ENCODE measurements at regions not wholly inside any gene's neighbourhood (a gene's known extent, or its start where the extent isn't known, plus 50 kb on each side); places are given as distances from the start of the nearest gene placed in this dataset.

DNA sequence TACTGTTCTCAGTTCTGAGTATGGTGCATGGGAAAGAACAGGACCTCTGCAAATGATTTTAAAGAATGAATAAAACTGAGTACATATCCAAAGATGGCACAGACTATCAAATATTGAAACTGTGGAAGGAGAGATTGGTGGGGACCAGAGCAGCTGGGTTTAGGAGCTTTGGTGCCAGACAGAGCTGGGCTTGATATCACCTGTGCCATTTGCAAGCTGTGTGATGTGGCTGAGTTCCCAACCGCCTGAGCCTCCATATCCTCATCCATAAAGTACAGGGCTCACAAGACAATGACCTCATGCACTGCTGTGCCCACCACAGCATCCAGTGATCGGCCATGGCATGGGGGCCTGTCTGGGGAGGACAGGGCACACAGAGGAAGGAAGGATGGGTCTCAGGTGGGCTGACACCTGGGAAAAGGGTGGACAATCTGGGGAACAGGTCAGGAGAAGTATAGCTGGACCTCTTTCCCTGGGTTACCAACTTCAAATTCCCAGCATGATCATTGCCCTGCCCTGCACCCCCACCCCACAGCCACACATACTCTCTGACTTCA lies 83.9 kb upstream of the RAB6C start:
- Histone ChIP-seq H3K4me3 (no peak overlapping the region), H3K9me3 (no peaks in the 10 kb centered on the region), H3K36me3 (no peaks in the 10 kb centered on the region), H3K4me1 (no peaks in the 10 kb centered on the region), H3K27ac (no peak overlapping the region), H3K27me3 (no peaks in the 10 kb centered on the region)
- ATAC-seq (peak in 1 of 4 donors; percentile 11), DNase-seq (no peak)
- TF ChIP-seq, protein P1, sequence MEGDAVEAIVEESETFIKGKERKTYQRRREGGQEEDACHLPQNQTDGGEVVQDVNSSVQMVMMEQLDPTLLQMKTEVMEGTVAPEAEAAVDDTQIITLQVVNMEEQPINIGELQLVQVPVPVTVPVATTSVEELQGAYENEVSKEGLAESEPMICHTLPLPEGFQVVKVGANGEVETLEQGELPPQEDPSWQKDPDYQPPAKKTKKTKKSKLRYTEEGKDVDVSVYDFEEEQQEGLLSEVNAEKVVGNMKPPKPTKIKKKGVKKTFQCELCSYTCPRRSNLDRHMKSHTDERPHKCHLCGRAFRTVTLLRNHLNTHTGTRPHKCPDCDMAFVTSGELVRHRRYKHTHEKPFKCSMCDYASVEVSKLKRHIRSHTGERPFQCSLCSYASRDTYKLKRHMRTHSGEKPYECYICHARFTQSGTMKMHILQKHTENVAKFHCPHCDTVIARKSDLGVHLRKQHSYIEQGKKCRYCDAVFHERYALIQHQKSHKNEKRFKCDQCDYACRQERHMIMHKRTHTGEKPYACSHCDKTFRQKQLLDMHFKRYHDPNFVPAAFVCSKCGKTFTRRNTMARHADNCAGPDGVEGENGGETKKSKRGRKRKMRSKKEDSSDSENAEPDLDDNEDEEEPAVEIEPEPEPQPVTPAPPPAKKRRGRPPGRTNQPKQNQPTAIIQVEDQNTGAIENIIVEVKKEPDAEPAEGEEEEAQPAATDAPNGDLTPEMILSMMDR (IDR thresholded peaks at IDR 0.05): no peak
- WGBS (ENCODE audit: insufficient coverage, low coverage, low lambda C conversion rate, missing lambda C conversion rate): no CpG with 5 or more reads among the region's 2 CpGs
- intact Hi-C loops (cut with DNase I): no loop called here

DNA sequence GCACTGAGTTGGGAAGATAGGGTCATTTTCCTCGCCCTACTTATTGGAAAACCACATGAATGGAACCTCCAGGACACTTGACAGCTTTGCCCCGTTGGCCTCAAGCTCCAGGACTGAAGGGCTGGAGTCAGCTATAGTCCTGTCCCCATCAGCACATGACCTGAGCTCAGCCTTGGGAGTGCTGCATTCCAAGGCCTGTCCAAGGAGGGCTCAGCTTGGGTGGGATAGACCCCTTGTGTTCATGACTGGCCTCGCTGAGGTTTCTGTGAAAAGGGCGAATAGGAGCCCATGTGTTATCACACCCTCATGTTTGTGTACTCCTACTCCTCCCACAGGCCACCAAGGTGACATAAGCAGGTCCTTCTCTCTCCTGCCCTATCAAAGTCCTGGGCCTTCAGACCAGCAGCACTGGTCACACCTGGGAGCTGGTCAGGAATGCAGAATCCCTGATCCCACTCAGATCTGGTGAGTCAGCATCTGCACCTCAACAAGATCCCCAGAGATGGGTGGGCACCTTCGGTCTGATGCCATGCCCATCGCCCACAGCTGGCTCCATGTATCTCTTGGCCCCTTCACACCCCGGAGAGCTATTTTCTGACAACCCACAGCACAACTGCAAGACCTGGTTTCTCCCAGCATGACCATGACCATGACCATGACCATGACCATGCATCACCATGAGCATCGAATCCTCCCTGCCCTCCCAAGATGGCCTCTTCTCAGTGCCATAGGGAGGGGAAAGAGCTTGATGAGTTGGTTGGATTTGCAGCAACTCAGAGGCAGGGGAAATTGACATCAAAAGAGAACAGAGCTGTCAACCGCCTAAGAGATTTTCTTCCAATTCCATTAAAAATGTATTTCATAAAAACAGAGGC lies 83.0 kb upstream of the RAB6C start:
- WGBS (ENCODE audit: insufficient coverage, low coverage, low lambda C conversion rate, missing lambda C conversion rate): 46% methylated on average over 5 of the region's 9 CpGs
- DNase-seq: no peak

DNA sequence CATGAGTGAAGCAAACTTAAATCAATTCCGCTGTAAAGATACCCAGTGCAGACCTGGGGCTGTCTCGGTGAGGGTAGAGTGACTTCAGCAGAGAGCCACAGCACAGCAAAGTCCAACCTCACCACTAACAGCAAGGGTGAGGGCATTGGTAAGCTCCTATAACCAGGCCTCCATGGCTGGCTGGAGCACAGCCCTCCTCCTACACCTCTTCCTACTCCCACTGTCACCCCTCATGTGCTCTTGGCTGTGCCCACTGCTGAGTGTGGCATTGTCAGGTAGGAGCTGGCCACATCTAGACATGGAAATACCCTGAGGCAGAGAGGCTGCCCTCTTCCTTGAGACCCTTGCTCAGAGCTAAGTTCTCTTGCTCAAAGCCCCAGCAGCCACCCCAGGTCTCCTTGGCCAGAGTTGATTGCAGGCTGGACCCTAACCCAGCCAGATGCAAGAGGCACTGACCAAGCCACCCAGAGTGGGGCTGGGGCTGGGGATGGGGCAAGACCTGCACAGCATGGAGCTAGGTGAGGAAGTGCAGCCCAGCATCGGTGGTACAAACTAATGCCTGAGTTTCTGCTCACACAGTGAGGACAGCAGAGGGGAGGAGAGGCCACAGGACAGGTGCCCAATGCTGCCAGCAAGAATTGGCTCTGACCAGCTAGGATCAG lies 77.6 kb upstream of the RAB6C start:
- H3K4me3 ChIP-seq: no peak overlapping the region
- 83% methylated on average over 1 of the region's 3 CpGs for WGBS (ENCODE audit: insufficient coverage, low coverage, low lambda C conversion rate, missing lambda C conversion rate)
- TF ChIP-seq, protein P1 (IDR thresholded peaks at IDR 0.05): no peak
- TF ChIP-seq POLR2A (IDR thresholded peaks at IDR 0.05): no peak
- ATAC-seq (peak in 2 of 4 donors; percentile 13 to 25), DNase-seq (no peak)
- intact Hi-C loops (cut with DNase I): no loop called here
- no peak overlapping the region for H3K27ac ChIP-seq
- H3K27me3 ChIP-seq: no peaks in the 10 kb centered on the region
- no peaks in the 10 kb centered on the region for H3K9me3 ChIP-seq
- no peaks in the 10 kb centered on the region for H3K4me1 ChIP-seq
- no peaks in the 10 kb centered on the region for H3K36me3 ChIP-seq

More for the DNA sequence above, 83.0 kb upstream of the RAB6C start:
- Histone ChIP-seq H3K9me3 (no peaks in the 10 kb centered on the region), H3K27me3 (no peaks in the 10 kb centered on the region), H3K27ac (no peak overlapping the region), H3K4me1 (no peaks in the 10 kb centered on the region), H3K4me3 (no peak overlapping the region), H3K36me3 (no peaks in the 10 kb centered on the region)
- intact Hi-C loops (cut with DNase I): no loop called here
- TF ChIP-seq POLR2A (IDR thresholded peaks at IDR 0.05): no peak
- TF ChIP-seq, protein P1 (IDR thresholded peaks at IDR 0.05): no peak
- ATAC-seq: peak in 1 of 4 donors; percentile 17

DNA sequence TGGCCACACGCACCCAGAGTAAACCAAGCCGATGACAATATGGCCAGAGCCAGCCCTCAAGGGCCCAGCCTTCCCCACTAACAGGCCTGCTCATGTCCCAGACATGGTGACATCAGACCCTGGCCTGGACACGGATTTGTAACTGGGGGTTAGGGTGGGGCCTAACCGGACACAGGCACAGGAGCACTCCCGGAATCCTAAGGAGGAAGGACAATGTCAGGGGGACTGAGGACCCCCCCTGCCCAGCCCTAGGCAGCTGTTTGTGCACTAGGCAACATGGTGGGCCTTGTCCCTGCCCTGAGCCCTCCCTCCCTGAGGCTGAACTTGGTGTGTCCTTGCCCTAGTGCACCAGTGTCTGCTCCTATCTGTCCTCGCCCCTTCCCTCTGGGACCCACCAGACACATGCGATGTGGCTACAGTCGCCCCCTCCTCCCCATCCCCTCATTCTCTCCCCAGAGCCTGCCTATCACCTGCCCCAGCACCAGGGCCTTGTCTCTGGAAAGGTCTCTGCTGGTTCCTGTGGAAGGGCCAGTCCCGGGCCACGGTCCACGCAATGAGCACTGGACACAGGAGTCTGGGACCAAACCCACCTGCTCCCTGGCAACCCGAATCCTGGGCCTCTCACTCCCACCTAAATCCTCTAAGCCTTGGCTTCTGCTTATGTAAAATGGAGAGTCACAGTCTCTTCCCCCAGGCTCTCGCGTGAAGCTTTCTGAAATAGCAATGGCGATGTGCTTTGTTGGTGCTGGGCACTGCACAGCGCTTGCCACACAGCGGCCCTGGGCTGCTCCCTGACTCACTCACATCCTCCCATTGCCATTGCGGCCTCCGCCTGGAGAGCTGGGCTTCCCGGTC lies 76.5 kb upstream of the RAB6C start:
- TF ChIP-seq, protein P1 (IDR thresholded peaks at IDR 0.05): no peak
- TF ChIP-seq POLR2A (IDR thresholded peaks at IDR 0.05): no peak
- Histone ChIP-seq H3K27ac (no peak overlapping the region), H3K9me3 (no peaks in the 10 kb centered on the region), H3K4me1 (no peaks in the 10 kb centered on the region), H3K4me3 (no peak overlapping the region), H3K27me3 (no peaks in the 10 kb centered on the region), H3K36me3 (no peaks in the 10 kb centered on the region)
- intact Hi-C loops (cut with DNase I): no loop called here
- WGBS (ENCODE audit: insufficient coverage, low coverage, low lambda C conversion rate, missing lambda C conversion rate): 100% methylated on average over 6 of the region's 20 CpGs
- no peak for ATAC-seq
- no peak for DNase-seq

All from right lobe of liver (tissue), 6 donors.